NB4 (cell line): ENCODE measurements at regions not wholly inside any gene's neighbourhood (a gene's known extent, or its start where the extent isn't known, plus 50 kb on each side); places are given as distances from the start of the nearest gene placed in this dataset.

Experiments
- DNase-seq: peaks from one replicate; pipeline ENCODE4 v3.0.0; 2010; ENCODE audit warnings: low read depth
- H3K4me3 ChIP-seq: one replicate; pipeline ENCODE4 v1.5.1; 2011; ENCODE audit warnings: mild to moderate bottlenecking, low read depth, low read length, moderate library complexity
- MYC ChIP-seq: IDR thresholded peaks from 2 replicates; pipeline ENCODE4 v1.6.1; 2011; ENCODE audit warnings: low read depth, low read length
- POLR2A ChIP-seq: IDR thresholded peaks from 2 replicates; pipeline ENCODE4 v1.6.1; 2011; ENCODE audit warnings: mild to moderate bottlenecking; ENCODE audit not compliant: insufficient read length; ENCODE audit errors: extremely low read depth
- TF ChIP-seq, protein P1 (sequence below): IDR thresholded peaks from 2 replicates; pipeline ENCODE4 v1.6.1; 2011; ENCODE audit warnings: low read depth, low read length
- TF ChIP-seq, protein P2 (sequence below): IDR thresholded peaks from one replicate; pipeline ENCODE4 v1.5.1; 2012; ENCODE audit warnings: low read depth, low read length

DNA sequence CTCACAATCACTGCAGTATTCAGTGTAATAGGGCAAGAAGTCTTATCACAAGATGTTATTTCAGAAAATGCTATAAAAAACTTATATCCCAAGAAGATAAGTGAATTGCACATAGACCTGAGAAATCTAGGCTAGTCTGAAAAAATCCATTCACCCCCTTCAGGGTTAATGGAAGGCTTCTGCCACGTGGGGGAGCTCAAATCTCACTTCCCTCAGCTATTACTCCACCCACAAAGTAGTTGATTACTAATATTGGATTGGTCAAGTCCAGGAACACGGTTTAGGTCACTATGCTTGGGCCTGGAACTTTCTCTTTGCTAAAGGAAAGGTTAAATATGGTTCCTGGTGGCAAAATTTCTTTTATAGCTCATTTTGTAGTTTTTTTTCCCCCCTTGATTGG lies 51.2 kb upstream of the ADAM23 start:
- DNase-seq: peak; percentile 54
- no peak overlapping the region for H3K4me3 ChIP-seq
- TF ChIP-seq, protein P1, sequence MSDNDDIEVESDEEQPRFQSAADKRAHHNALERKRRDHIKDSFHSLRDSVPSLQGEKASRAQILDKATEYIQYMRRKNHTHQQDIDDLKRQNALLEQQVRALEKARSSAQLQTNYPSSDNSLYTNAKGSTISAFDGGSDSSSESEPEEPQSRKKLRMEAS: peak; percentile 63
- no peak for TF ChIP-seq POLR2A
- TF ChIP-seq, protein P2, sequence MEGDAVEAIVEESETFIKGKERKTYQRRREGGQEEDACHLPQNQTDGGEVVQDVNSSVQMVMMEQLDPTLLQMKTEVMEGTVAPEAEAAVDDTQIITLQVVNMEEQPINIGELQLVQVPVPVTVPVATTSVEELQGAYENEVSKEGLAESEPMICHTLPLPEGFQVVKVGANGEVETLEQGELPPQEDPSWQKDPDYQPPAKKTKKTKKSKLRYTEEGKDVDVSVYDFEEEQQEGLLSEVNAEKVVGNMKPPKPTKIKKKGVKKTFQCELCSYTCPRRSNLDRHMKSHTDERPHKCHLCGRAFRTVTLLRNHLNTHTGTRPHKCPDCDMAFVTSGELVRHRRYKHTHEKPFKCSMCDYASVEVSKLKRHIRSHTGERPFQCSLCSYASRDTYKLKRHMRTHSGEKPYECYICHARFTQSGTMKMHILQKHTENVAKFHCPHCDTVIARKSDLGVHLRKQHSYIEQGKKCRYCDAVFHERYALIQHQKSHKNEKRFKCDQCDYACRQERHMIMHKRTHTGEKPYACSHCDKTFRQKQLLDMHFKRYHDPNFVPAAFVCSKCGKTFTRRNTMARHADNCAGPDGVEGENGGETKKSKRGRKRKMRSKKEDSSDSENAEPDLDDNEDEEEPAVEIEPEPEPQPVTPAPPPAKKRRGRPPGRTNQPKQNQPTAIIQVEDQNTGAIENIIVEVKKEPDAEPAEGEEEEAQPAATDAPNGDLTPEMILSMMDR: peak; percentile 75
- TF ChIP-seq MYC: no peak
